SK-N-SH treated with all-trans-retinoic acid at 6 μM for 48 hours (cell line): ENCODE measurements at regions not wholly inside any gene's neighbourhood (a gene's known extent, or its start where the extent isn't known, plus 50 kb on each side); places are given as distances from the start of the nearest gene placed in this dataset.

Experiments
- OSR1 ChIP-seq: fragments of 250-450 bp; sonication (Bioruptor Pico); IDR thresholded peaks from 2 replicates; pipeline ENCODE4 v1.8.0; 2022; ENCODE audit warnings: moderate library complexity, mild to moderate bottlenecking, inconsistent platforms
- RARB ChIP-seq: fragments of 250-450 bp; sonication (Bioruptor Pico); IDR thresholded peaks from 2 replicates; pipeline ENCODE4 v1.8.0; 2021; ENCODE audit warnings: mild to moderate bottlenecking, moderate library complexity
- TSHZ2 ChIP-seq: fragments of 250-450 bp; sonication (Bioruptor Pico); IDR thresholded peaks from 2 replicates; pipeline ENCODE4 v1.5.0; 2020; ENCODE audit warnings: mild to moderate bottlenecking, moderate library complexity

- TF ChIP-seq RARB (CRISPR knock-in tag) = no peak
- TF ChIP-seq TSHZ2 (CRISPR knock-in tag) = no peak
- no peak for TF ChIP-seq OSR1
These were observed 341.1 kb downstream of the PDCD6IP start for GRCh38 chr3:34139566-34139965.
